IMR-90 (cell line): ENCODE measurements at regions not wholly inside any gene's neighbourhood (a gene's known extent, or its start where the extent isn't known, plus 50 kb on each side); places are given as distances from the start of the nearest gene placed in this dataset.

Source experiments
- ATAC-seq: fragments of 200-7000 bp; cut with Tn5 transposase; 2 replicates; pipeline ENCODE4 v1.9.1; 2020; ENCODE audit warnings: low read depth, mild to moderate bottlenecking, moderate library complexity
- BruUV-seq: library from RNA; stranded (reverse); fragments of 400-500 nt; replicated peaks from 2 replicates; lab custom pipeline; 2021; lab: Mats Ljungman, UMichigan
- CTCF ChIA-PET: fragments of 300-600 bp; formaldehyde crosslinking; extraction: SDS; loops from one replicate; lab custom pipeline; 2021; ENCODE audit warnings: antibody characterized with exemption; lab: Yijun Ruan, JAX
- POLR2A ChIA-PET: fragments of 300-600 bp; sonication (Branson Sonifier 250); formaldehyde crosslinking; loops from one replicate; lab custom pipeline; 2022; ENCODE audit warnings: antibody characterized with exemption; ENCODE audit not compliant: unreplicated experiment; lab: Charles Lee
- DNase-seq: peaks from one replicate; pipeline ENCODE4 v3.0.0; 2013
- H2AFZ ChIP-seq: replicated peaks from 2 replicates; pipeline ENCODE3; 2013; ENCODE audit warnings: low read length, mild to moderate bottlenecking; ENCODE audit not compliant: poor library complexity
- H2AK5ac ChIP-seq: 2 replicates; pipeline ENCODE4 v1.6.1; 2013; ENCODE audit warnings: low read depth, low read length, inconsistent platforms
- H2AK9ac ChIP-seq: replicated peaks from 2 replicates; pipeline ENCODE3; 2013; ENCODE audit warnings: mild to moderate bottlenecking, low read depth, low read length, moderate library complexity; ENCODE audit not compliant: poor library complexity
- H2BK120ac ChIP-seq: 2 replicates; pipeline ENCODE4 v1.6.1; 2013; ENCODE audit warnings: low read depth, low read length, inconsistent platforms
- H2BK15ac ChIP-seq: 3 replicates; pipeline ENCODE4 v1.6.1; 2013; ENCODE audit warnings: low read depth, low read length, inconsistent platforms
- H2BK20ac ChIP-seq: 2 replicates; pipeline ENCODE4 v1.6.1; 2013; ENCODE audit warnings: low read depth, mild to moderate bottlenecking, inconsistent platforms, low read length, moderate library complexity
- H2BK5ac ChIP-seq: 2 replicates; pipeline ENCODE4 v1.6.1; 2013; ENCODE audit warnings: mild to moderate bottlenecking, low read depth, low read length, inconsistent platforms; ENCODE audit not compliant: poor library complexity, severe bottlenecking
- H3K14ac ChIP-seq: replicated peaks from 2 replicates; pipeline ENCODE4 v1.6.1; 2013; ENCODE audit warnings: low read depth, low read length, inconsistent platforms
- H3K18ac ChIP-seq: 2 replicates; pipeline ENCODE4 v1.6.1; 2013; ENCODE audit warnings: low read depth, low read length, control low read depth
- H3K23ac ChIP-seq: 2 replicates; pipeline ENCODE4 v1.6.1; 2013; ENCODE audit warnings: low read depth, low read length, inconsistent platforms
- H3K27ac ChIP-seq: 2 replicates; pipeline ENCODE4 v1.5.1; 2013; ENCODE audit warnings: mild to moderate bottlenecking, control low read depth, low read length; ENCODE audit not compliant: insufficient read depth
- H3K27me3 ChIP-seq: 2 replicates; pipeline ENCODE4 v1.6.1; 2013; ENCODE audit warnings: low read length; ENCODE audit not compliant: control insufficient read depth, insufficient read depth
- H3K36me3 ChIP-seq: 2 replicates; pipeline ENCODE4 v1.6.1; 2013; ENCODE audit warnings: low read length, mixed read lengths; ENCODE audit not compliant: control insufficient read depth, insufficient read depth
- H3K4ac ChIP-seq: 2 replicates; pipeline ENCODE4 v1.6.1; 2013; ENCODE audit warnings: low read depth, low read length, inconsistent platforms
- H3K4me1 ChIP-seq: 2 replicates; pipeline ENCODE4 v1.6.1; 2013; ENCODE audit warnings: low read length, mixed read lengths; ENCODE audit not compliant: control insufficient read depth, insufficient read depth
- H3K4me2 ChIP-seq: 2 replicates; pipeline ENCODE4 v1.6.1; 2013; ENCODE audit warnings: low read depth, mild to moderate bottlenecking, control low read depth, low read length, moderate library complexity
- H3K4me3 ChIP-seq: 2 replicates; pipeline ENCODE4 v1.5.1; 2013; ENCODE audit warnings: low read depth, mild to moderate bottlenecking, control low read depth, low read length, moderate library complexity; ENCODE audit not compliant: insufficient read depth
- H3K56ac ChIP-seq: 2 replicates; pipeline ENCODE4 v1.6.1; 2013; ENCODE audit warnings: low read length, inconsistent platforms; ENCODE audit not compliant: insufficient read depth; ENCODE audit errors: extremely low read depth
- H3K79me1 ChIP-seq, 2 experiments: 2 replicates each; pipeline ENCODE4 v1.6.1; 2013; ENCODE audit warnings: low read length in 2 of 2, inconsistent platforms in 1 of 2, low read depth in 1 of 2
- H3K9ac ChIP-seq: 2 replicates; pipeline ENCODE4 v1.6.1; 2013; ENCODE audit warnings: low read depth, low read length, control low read depth
- H3K9me1 ChIP-seq: 2 replicates; pipeline ENCODE4 v1.6.1; 2013; ENCODE audit warnings: low read length, inconsistent platforms; ENCODE audit not compliant: insufficient read depth
- H3K9me3 ChIP-seq: 2 replicates; pipeline ENCODE4 v1.6.1; 2013; ENCODE audit warnings: low read length; ENCODE audit not compliant: control insufficient read depth, insufficient read depth
- H4K20me1 ChIP-seq: 2 replicates; pipeline ENCODE4 v1.6.1; 2013; ENCODE audit warnings: low read length, inconsistent platforms; ENCODE audit not compliant: insufficient read depth
- H4K5ac ChIP-seq: 2 replicates; pipeline ENCODE4 v1.6.1; 2013; ENCODE audit warnings: mild to moderate bottlenecking, low read depth, low read length, control low read depth
- H4K8ac ChIP-seq, 2 experiments: 2 replicates each; pipeline ENCODE4 v1.6.1; 2013; ENCODE audit warnings: low read depth in 2 of 2, low read length in 2 of 2, control low read depth in 1 of 2, inconsistent platforms in 1 of 2
- H4K91ac ChIP-seq: 2 replicates; pipeline ENCODE4 v1.6.1; 2013; ENCODE audit warnings: low read depth, low read length, inconsistent platforms; ENCODE audit not compliant: insufficient read depth
- CEBPB ChIP-seq: IDR thresholded peaks from 2 replicates; pipeline ENCODE4 v1.6.1; 2012; ENCODE audit warnings: low read depth, low read length, improper control_type of control experiment
- MAFK ChIP-seq: IDR thresholded peaks from 2 replicates; pipeline ENCODE4 v1.6.1; 2012; ENCODE audit warnings: low read depth, low read length, improper control_type of control experiment
- RCOR1 ChIP-seq: IDR thresholded peaks from 2 replicates; pipeline ENCODE4 v1.6.1; 2012; ENCODE audit warnings: mild to moderate bottlenecking, low read length, improper control_type of control experiment; ENCODE audit not compliant: insufficient replicate concordance
- RFX5 ChIP-seq: IDR thresholded peaks from 2 replicates; pipeline ENCODE4 v1.8.0; 2012; ENCODE audit warnings: low read depth, mild to moderate bottlenecking, low read length, moderate library complexity
- dilution Hi-C: fragments of 300-500 bp; cut with HindIII; formaldehyde crosslinking; loops from one replicate; pipeline ENCODE4 v1.14.3; 2018; ENCODE audit warnings: low sequenced_read_pairs; ENCODE audit not compliant: unreplicated experiment
- in situ Hi-C: fragments of 300-500 bp; cut with MboI; formaldehyde crosslinking; loops from 3 replicates; pipeline ENCODE4 v1.14.3; 2019; ENCODE audit warnings: low sequenced_read_pairs, inconsistent platforms, mixed read lengths
- intact Hi-C: fragments of 100-400 bp; cut with micrococcal nuclease; formaldehyde crosslinking; loops from 2 replicates; pipeline ENCODE4 v1.10.0; 2022

GRCh38 chr12:33251548-33251947 is 188.1 kb downstream of the SYT10 start:
- H2BK20ac ChIP-seq = no peak overlapping the region
- H3K27me3 ChIP-seq = no peaks in the 10 kb centered on the region
- H3K4me3 ChIP-seq = no peak overlapping the region
- no peak overlapping the region for H2BK120ac ChIP-seq
- H3K23ac ChIP-seq = no peak overlapping the region
- H2BK15ac ChIP-seq = no peak overlapping the region
- no peak overlapping the region for H3K56ac ChIP-seq
- no peak overlapping the region for H3K14ac ChIP-seq
- no peak overlapping the region for H2AK9ac ChIP-seq
- H2BK5ac ChIP-seq = no peak overlapping the region
- TF ChIP-seq RFX5 (no peak), CEBPB (no peak), MAFK (0 out of 2 replicates have a peak, but pooled peaks have one; percentile 30), RCOR1 (no peak)
- in situ Hi-C loops = no loop called here
- H3K4me2 ChIP-seq = no peak overlapping the region
- peaks cover 8% of the 10 kb centered on the region for H3K9me3 ChIP-seq
- no peak overlapping the region for H3K18ac ChIP-seq
- H3K27ac ChIP-seq = no peak overlapping the region
- no peak overlapping the region for H2AK5ac ChIP-seq
- no peak overlapping the region for H4K91ac ChIP-seq
- CTCF ChIA-PET = no interaction called here
- POLR2A ChIA-PET = no interaction called here
- no peaks in the 10 kb centered on the region for H3K4me1 ChIP-seq
- H3K9me1 ChIP-seq = no peaks in the 10 kb centered on the region
- dilution Hi-C loops = no loop called here
- H3K79me1 ChIP-seq = no peaks in the 10 kb centered on the region
- no peaks in the 10 kb centered on the region for H4K20me1 ChIP-seq
- no peak overlapping the region for H4K5ac ChIP-seq
- intact Hi-C loops = no loop called here
- H3K36me3 ChIP-seq = no peaks in the 10 kb centered on the region
- no peak overlapping the region for H3K9ac ChIP-seq
- no peak overlapping the region for H4K8ac ChIP-seq
- ATAC-seq = no peak
- BruUV-seq = no TSS peak
- DNase-seq = no peak
- no peak overlapping the region for H3K4ac ChIP-seq
- no peak overlapping the region for H2AFZ ChIP-seq
